H9 (cell line): ENCODE measurements at regions not wholly inside any gene's neighbourhood (a gene's known extent, or its start where the extent isn't known, plus 50 kb on each side); places are given as distances from the start of the nearest gene placed in this dataset.

Experiments
- DNase-seq: peaks from one replicate; pipeline ENCODE4 v3.0.0-alpha.2; 2017
- H2AFZ ChIP-seq: one replicate; pipeline ENCODE4 v1.6.1; 2013; ENCODE audit warnings: mild to moderate bottlenecking, low read length, control low read depth, moderate library complexity
- H2AK5ac ChIP-seq: 2 replicates; pipeline ENCODE4 v1.6.1; 2013; ENCODE audit warnings: low read length, control low read depth, mixed read lengths; ENCODE audit not compliant: insufficient read length
- H2BK120ac ChIP-seq: one replicate; pipeline ENCODE4 v1.6.1; 2013; ENCODE audit warnings: low read depth, mild to moderate bottlenecking, low read length, control low read depth, inconsistent platforms; ENCODE audit not compliant: poor library complexity, severe bottlenecking
- H2BK12ac ChIP-seq: 2 replicates; pipeline ENCODE4 v1.6.1; 2013; ENCODE audit warnings: low read length, control low read depth, mixed read lengths, low read depth; ENCODE audit not compliant: insufficient read length
- H2BK15ac ChIP-seq: 2 replicates; pipeline ENCODE4 v1.6.1; 2013; ENCODE audit warnings: low read depth, low read length, control low read depth
- H2BK20ac ChIP-seq: one replicate; pipeline ENCODE4 v1.6.1; 2013; ENCODE audit warnings: low read depth, mild to moderate bottlenecking, low read length, control low read depth, inconsistent platforms; ENCODE audit not compliant: poor library complexity, severe bottlenecking
- H2BK5ac ChIP-seq: 2 replicates; pipeline ENCODE4 v1.6.1; 2013; ENCODE audit warnings: low read length, control low read depth, mixed read lengths; ENCODE audit not compliant: insufficient read length
- H3K14ac ChIP-seq: 2 replicates; pipeline ENCODE4 v1.6.1; 2013; ENCODE audit warnings: low read length, control low read depth; ENCODE audit not compliant: insufficient read depth
- H3K18ac ChIP-seq: 2 replicates; pipeline ENCODE4 v1.6.1; 2013; ENCODE audit warnings: low read depth, mild to moderate bottlenecking, mixed read lengths, low read length, control low read depth; ENCODE audit not compliant: insufficient read length
- H3K23ac ChIP-seq: 2 replicates; pipeline ENCODE4 v1.6.1; 2013; ENCODE audit warnings: low read length, control low read depth, mixed read lengths, low read depth; ENCODE audit not compliant: insufficient read length
- H3K23me2 ChIP-seq: 2 replicates; pipeline ENCODE4 v1.6.1; 2013; ENCODE audit warnings: low read depth, mild to moderate bottlenecking, mixed read lengths, low read length, control low read depth; ENCODE audit not compliant: insufficient read length, poor library complexity, severe bottlenecking
- H3K27ac ChIP-seq: 2 replicates; pipeline ENCODE4 v1.5.1; 2013; ENCODE audit warnings: low read length, control low read depth, mixed read lengths, low read depth; ENCODE audit not compliant: insufficient read length
- H3K27me3 ChIP-seq: 2 replicates; pipeline ENCODE4 v1.6.1; 2013; ENCODE audit warnings: low read length, control low read depth, inconsistent platforms; ENCODE audit not compliant: insufficient read depth
- H3K4ac ChIP-seq: 2 replicates; pipeline ENCODE4 v1.6.1; 2013; ENCODE audit warnings: low read depth, mild to moderate bottlenecking, control low read depth, inconsistent platforms, low read length, moderate library complexity
- H3K4me1 ChIP-seq: 2 replicates; pipeline ENCODE4 v1.6.1; 2013; ENCODE audit warnings: low read length, control low read depth, inconsistent platforms; ENCODE audit not compliant: insufficient read depth
- H3K4me2 ChIP-seq: 2 replicates; pipeline ENCODE4 v1.6.1; 2013; ENCODE audit warnings: low read length, control low read depth, mixed read lengths; ENCODE audit not compliant: insufficient read length, insufficient read depth
- H3K56ac ChIP-seq: 2 replicates; pipeline ENCODE4 v1.6.1; 2013; ENCODE audit warnings: low read depth, mild to moderate bottlenecking, mixed read lengths, low read length, control low read depth; ENCODE audit not compliant: insufficient read length
- H3K79me1 ChIP-seq: 2 replicates; pipeline ENCODE4 v1.6.1; 2013; ENCODE audit warnings: low read depth, mild to moderate bottlenecking, moderate library complexity, low read length, control low read depth, inconsistent platforms; ENCODE audit not compliant: insufficient read depth, poor library complexity, severe bottlenecking
- H3K79me2 ChIP-seq: 2 replicates; pipeline ENCODE4 v1.6.1; 2013; ENCODE audit warnings: low read length, control low read depth, inconsistent platforms; ENCODE audit not compliant: insufficient read depth
- H3K9ac ChIP-seq: 2 replicates; pipeline ENCODE4 v1.6.1; 2013; ENCODE audit warnings: low read length, control low read depth, mixed read lengths; ENCODE audit not compliant: insufficient read length; ENCODE audit errors: extremely low read depth
- H3K9me3 ChIP-seq: one replicate; pipeline ENCODE4 v1.6.1; 2013; ENCODE audit warnings: low read depth, low read length, inconsistent platforms; ENCODE audit not compliant: control insufficient read depth
- H3T11ph ChIP-seq: one replicate; pipeline ENCODE4 v1.6.1; 2013; ENCODE audit warnings: mild to moderate bottlenecking, low read length, control low read depth, inconsistent platforms
- H4K20me1 ChIP-seq: one replicate; pipeline ENCODE4 v1.6.1; 2013; ENCODE audit not compliant: control insufficient read depth, insufficient read length, insufficient read depth
- H4K5ac ChIP-seq: 2 replicates; pipeline ENCODE4 v1.6.1; 2013; ENCODE audit warnings: low read depth, mild to moderate bottlenecking, mixed read lengths, low read length, control low read depth; ENCODE audit not compliant: insufficient read length
- H4K8ac ChIP-seq: replicated peaks from 2 replicates; pipeline ENCODE4 v1.6.1; 2013; ENCODE audit warnings: low read length, control low read depth, mixed read lengths, low read depth; ENCODE audit not compliant: insufficient read length
- H4K91ac ChIP-seq: 2 replicates; pipeline ENCODE4 v1.6.1; 2013; ENCODE audit warnings: low read depth, mild to moderate bottlenecking, moderate library complexity, mixed read lengths, low read length, control low read depth; ENCODE audit not compliant: insufficient read length
- H3K27ac Mint-ChIP-seq, 3 experiments: 2 replicates in 2 of 3; 3 replicates in 1 of 3; pipeline ENCODE4 v1.8.0; 2020 to 2021; ENCODE audit warnings: mixed read lengths in 3 of 3, mild to moderate bottlenecking in 1 of 3, moderate library complexity in 1 of 3
- H3K27me3 Mint-ChIP-seq: 2 replicates; pipeline ENCODE4 v1.8.0; 2021; ENCODE audit warnings: low read depth, mild to moderate bottlenecking, moderate library complexity, mixed read lengths
- H3K36me3 Mint-ChIP-seq, 3 experiments: 2 replicates in 2 of 3; 3 replicates in 1 of 3; pipeline ENCODE4 v1.8.0; 2020 to 2021; ENCODE audit warnings: low read depth in 3 of 3, mixed read lengths in 3 of 3; ENCODE audit not compliant: insufficient read depth in 1 of 3
- H3K4me1 Mint-ChIP-seq, 2 experiments: 2 replicates each; pipeline ENCODE4 v1.8.0; 2020; ENCODE audit warnings: mixed read lengths in 2 of 2
- H3K4me3 Mint-ChIP-seq, 2 experiments: 2 replicates in 1 of 2; 3 replicates in 1 of 2; pipeline ENCODE4 v1.8.0; 2020 to 2021; ENCODE audit warnings: mild to moderate bottlenecking in 2 of 2, mixed read lengths in 2 of 2, moderate library complexity in 1 of 2
- H3K9me3 Mint-ChIP-seq, 2 experiments: 2 replicates in 1 of 2; 3 replicates in 1 of 2; pipeline ENCODE4 v1.8.0; 2020; ENCODE audit warnings: mild to moderate bottlenecking in 2 of 2, mixed read lengths in 2 of 2, moderate library complexity in 1 of 2
- WGBS: extraction: QIAGEN DNeasy Blood & Tissue Kit; methylation state at CpG from one replicate; pipeline ENCODE4 v1.1.7; 2013; ENCODE audit warnings: missing lambda C conversion rate, low lambda C conversion rate, mixed read lengths; ENCODE audit not compliant: insufficient read length; ENCODE audit errors: extremely low coverage; 5-methylcytosine and 5-hydroxymethylcytosine counted together
- TF ChIP-seq, protein P1 (sequence below): fragments of 200-600 bp; sonication (generic); conservative IDR thresholded peaks from 3 replicates; pipeline ENCODE4 v1.8.0; 2021; ENCODE audit warnings: antibody characterized with exemption, mild to moderate bottlenecking

- H3K36me3 Mint-ChIP-seq, result peaks cover 4 to 6% (median 6%) of the 10 kb centered on the region in 3 experiments; a peak in 4 of 7 replicates
- no peak overlapping the region for H3T11ph ChIP-seq
- TF ChIP-seq, protein P1, sequence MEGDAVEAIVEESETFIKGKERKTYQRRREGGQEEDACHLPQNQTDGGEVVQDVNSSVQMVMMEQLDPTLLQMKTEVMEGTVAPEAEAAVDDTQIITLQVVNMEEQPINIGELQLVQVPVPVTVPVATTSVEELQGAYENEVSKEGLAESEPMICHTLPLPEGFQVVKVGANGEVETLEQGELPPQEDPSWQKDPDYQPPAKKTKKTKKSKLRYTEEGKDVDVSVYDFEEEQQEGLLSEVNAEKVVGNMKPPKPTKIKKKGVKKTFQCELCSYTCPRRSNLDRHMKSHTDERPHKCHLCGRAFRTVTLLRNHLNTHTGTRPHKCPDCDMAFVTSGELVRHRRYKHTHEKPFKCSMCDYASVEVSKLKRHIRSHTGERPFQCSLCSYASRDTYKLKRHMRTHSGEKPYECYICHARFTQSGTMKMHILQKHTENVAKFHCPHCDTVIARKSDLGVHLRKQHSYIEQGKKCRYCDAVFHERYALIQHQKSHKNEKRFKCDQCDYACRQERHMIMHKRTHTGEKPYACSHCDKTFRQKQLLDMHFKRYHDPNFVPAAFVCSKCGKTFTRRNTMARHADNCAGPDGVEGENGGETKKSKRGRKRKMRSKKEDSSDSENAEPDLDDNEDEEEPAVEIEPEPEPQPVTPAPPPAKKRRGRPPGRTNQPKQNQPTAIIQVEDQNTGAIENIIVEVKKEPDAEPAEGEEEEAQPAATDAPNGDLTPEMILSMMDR, result no peak
- no peak overlapping the region for H2AFZ ChIP-seq
- no peak overlapping the region for H2BK20ac ChIP-seq
- H3K27ac ChIP-seq, result no peak overlapping the region
- no peak overlapping the region for H3K23ac ChIP-seq
- H3K9ac ChIP-seq, result no peak overlapping the region
- H3K9me3 ChIP-seq, result no peaks in the 10 kb centered on the region
- no peak overlapping the region for H3K4ac ChIP-seq
- no peak overlapping the region for H3K4me3 Mint-ChIP-seq
- H2BK120ac ChIP-seq, result no peak overlapping the region
- no peak overlapping the region for H2BK5ac ChIP-seq
- H3K14ac ChIP-seq, result no peak overlapping the region
- no peaks in the 10 kb centered on the region for H4K20me1 ChIP-seq
- H2BK12ac ChIP-seq, result no peak overlapping the region
- no peak overlapping the region for H2BK15ac ChIP-seq
- no peaks in the 10 kb centered on the region for H3K79me2 ChIP-seq
- H4K91ac ChIP-seq, result no peak overlapping the region
- H3K4me1 ChIP-seq, result no peaks in the 10 kb centered on the region
- no peak overlapping the region for H2AK5ac ChIP-seq
- no peak overlapping the region for H3K18ac ChIP-seq
- H3K27me3 ChIP-seq, result no peaks in the 10 kb centered on the region
- H3K27me3 Mint-ChIP-seq, result no peaks in the 10 kb centered on the region
- H3K4me1 Mint-ChIP-seq, result peaks cover 0 to 5% of the 10 kb centered on the region in 2 experiments; a peak in 2 of 4 replicates
- H3K4me2 ChIP-seq, result no peak overlapping the region
- no peak overlapping the region for H3K56ac ChIP-seq
- no peak overlapping the region for H4K5ac ChIP-seq
- H4K8ac ChIP-seq, result no peak overlapping the region
- H3K9me3 Mint-ChIP-seq, result peaks cover 6 to 11% of the 10 kb centered on the region in 2 experiments
- DNase-seq, result no peak
- H3K23me2 ChIP-seq, result no peaks in the 10 kb centered on the region
- WGBS, result no CpG with 5 or more reads among the region's 2 CpGs
- no peak overlapping the region; a peak in 1 of 7 replicates for H3K27ac Mint-ChIP-seq
- no peaks in the 10 kb centered on the region for H3K79me1 ChIP-seq
Observed at GRCh38 chr13:82432949-82433348, 1449.3 kb downstream of the SLITRK1 start.
